Fibroblast of lung (primary cell): ENCODE measurements at regions not wholly inside any gene's neighbourhood (a gene's known extent, or its start where the extent isn't known, plus 50 kb on each side); places are given as distances from the start of the nearest gene placed in this dataset.

Experiments
- DNase-seq, 2 donors: peaks; one replicate each; pipeline versions ENCODE4 v3.0.0 to v3.0.0-alpha.2; 2010; ENCODE audit warnings: low read depth in 2 of 2
- H2AFZ ChIP-seq: 2 replicates; pipeline ENCODE4 v1.5.1; 2012; ENCODE audit warnings: low read length, control low read depth, inconsistent platforms
- H3K27ac ChIP-seq: 2 replicates; pipeline ENCODE4 v1.5.1; 2011; ENCODE audit warnings: low read length, control low read depth; ENCODE audit not compliant: insufficient read depth
- H3K27me3 ChIP-seq: 2 replicates; pipeline ENCODE4 v1.5.1; 2011; ENCODE audit warnings: mild to moderate bottlenecking, low read length; ENCODE audit not compliant: control insufficient read depth, insufficient read depth
- H3K36me3 ChIP-seq: 2 replicates; pipeline ENCODE4 v1.5.1; 2011; ENCODE audit warnings: low read length; ENCODE audit not compliant: control insufficient read depth, insufficient read depth
- H3K4me1 ChIP-seq: 2 replicates; pipeline ENCODE4 v1.5.1; 2011; ENCODE audit warnings: low read length; ENCODE audit not compliant: control insufficient read depth, insufficient read depth; ENCODE audit errors: extremely low read depth
- H3K4me2 ChIP-seq: 2 replicates; pipeline ENCODE4 v1.5.1; 2011; ENCODE audit warnings: low read length, control low read depth; ENCODE audit not compliant: insufficient read depth; ENCODE audit errors: extremely low read depth
- H3K4me3 ChIP-seq, 4 experiments: fragments of 200-600 bp in 1 of 4; sonication (generic) in 1 of 4; replicated peaks in 1 of 4; 2 replicates each; pipeline ENCODE4 v1.5.1; 2011 to 2016; ENCODE audit warnings: low read length in 4 of 4, low read depth in 3 of 4, mild to moderate bottlenecking in 3 of 4, control low read depth in 2 of 4, inconsistent platforms in 1 of 4, mixed read lengths in 1 of 4; ENCODE audit not compliant: insufficient read depth in 1 of 4; ENCODE audit errors: control extremely low read depth in 1 of 4
- H3K79me2 ChIP-seq: 2 replicates; pipeline ENCODE4 v1.5.1; 2012; ENCODE audit warnings: mild to moderate bottlenecking, low read length, inconsistent platforms; ENCODE audit not compliant: control insufficient read depth, insufficient read depth
- H3K9ac ChIP-seq: 2 replicates; pipeline ENCODE4 v1.5.1; 2011; ENCODE audit warnings: mild to moderate bottlenecking, low read length, control low read depth; ENCODE audit not compliant: insufficient read depth
- H3K9me3 ChIP-seq: 2 replicates; pipeline ENCODE4 v1.5.1; 2012; ENCODE audit warnings: low read depth, low read length; ENCODE audit not compliant: control insufficient read depth, insufficient read depth
- H4K20me1 ChIP-seq: 2 replicates; pipeline ENCODE4 v1.5.1; 2011; ENCODE audit warnings: low read length; ENCODE audit not compliant: control insufficient read depth, insufficient read depth; ENCODE audit errors: extremely low read depth
- CTCF ChIP-seq, 2 donors: IDR thresholded peaks in 1 of 2; conservative IDR thresholded peaks in 1 of 2; 1 replicate in 1 of 2; 2 replicates in 1 of 2; pipeline ENCODE4 v1.5.1; 2011 to 2012; ENCODE audit warnings: low read length in 2 of 2, control low read depth in 1 of 2, inconsistent platforms in 1 of 2, low read depth in 1 of 2, mild to moderate bottlenecking in 1 of 2
- EZH2 ChIP-seq: IDR thresholded peaks from 2 replicates; pipeline ENCODE4 v1.5.1; 2012; ENCODE audit warnings: low read length, control low read depth, mild to moderate bottlenecking; ENCODE audit errors: missing control alignments

- no peaks in the 10 kb centered on the region for H3K4me1 ChIP-seq
- H3K9me3 ChIP-seq: no peaks in the 10 kb centered on the region
- H2AFZ ChIP-seq: no peak overlapping the region
- TF ChIP-seq CTCF (conservative IDR thresholded peaks at IDR 0.05 in 1 of 2, IDR thresholded peaks at IDR 0.05 in 1 of 2; ENCODE audit: low read depth in 1 of 2, low read length in 2 of 2) (no peak), EZH2 (no peak)
- no peak overlapping the region for H3K27ac ChIP-seq
- H3K9ac ChIP-seq: no peak overlapping the region
- no peak overlapping the region for H3K4me2 ChIP-seq
- no peak overlapping the region for H3K4me3 ChIP-seq
- H3K27me3 ChIP-seq: no peaks in the 10 kb centered on the region
- H3K36me3 ChIP-seq: no peaks in the 10 kb centered on the region
- H4K20me1 ChIP-seq: no peaks in the 10 kb centered on the region
- no peak for DNase-seq
- no peaks in the 10 kb centered on the region for H3K79me2 ChIP-seq
These were observed 221.1 kb upstream of the P2RY1 start for GRCh38 chr3:152613851-152614250.

DNA sequence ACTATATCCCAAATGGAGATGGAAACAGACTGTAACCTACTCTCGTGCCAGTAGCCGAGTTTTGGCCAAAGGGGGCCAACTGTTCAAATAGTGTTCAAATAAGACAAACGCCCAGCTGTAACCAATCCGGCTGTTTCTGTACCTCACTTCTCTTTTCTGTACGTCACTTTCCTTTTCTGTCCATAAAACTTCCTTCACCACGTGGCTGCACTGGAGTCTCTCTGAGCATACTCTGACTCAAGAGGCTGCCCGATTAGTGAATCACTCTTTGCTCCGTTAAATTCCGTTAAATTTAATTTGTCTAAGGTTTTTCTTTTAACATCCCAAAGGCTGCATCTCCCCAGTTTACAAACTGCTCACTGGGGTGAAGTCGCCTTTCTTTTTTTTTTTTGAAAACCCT lies 219.2 kb upstream of the P2RY1 start:
- Histone ChIP-seq H3K4me1 (no peaks in the 10 kb centered on the region), H3K27ac (no peak overlapping the region), H4K20me1 (no peaks in the 10 kb centered on the region), H3K79me2 (no peaks in the 10 kb centered on the region), H3K4me3 (no peak overlapping the region), H3K27me3 (no peaks in the 10 kb centered on the region), H3K9me3 (no peaks in the 10 kb centered on the region), H3K9ac (no peak overlapping the region), H3K36me3 (no peaks in the 10 kb centered on the region), H3K4me2 (no peak overlapping the region), H2AFZ (no peak overlapping the region)
- DNase-seq: peak; percentile 29 to 34
- TF ChIP-seq EZH2 (no peak), CTCF (conservative IDR thresholded peaks at IDR 0.05 in 1 of 2, IDR thresholded peaks at IDR 0.05 in 1 of 2; ENCODE audit: low read depth in 1 of 2, low read length in 2 of 2) (no peak)

- no peak overlapping the region for H2AFZ ChIP-seq
- H4K20me1 ChIP-seq: no peaks in the 10 kb centered on the region
- no peaks in the 10 kb centered on the region for H3K4me1 ChIP-seq
- no peak overlapping the region for H3K27ac ChIP-seq
- H3K9ac ChIP-seq: no peak overlapping the region
- H3K36me3 ChIP-seq: no peaks in the 10 kb centered on the region
- no peak overlapping the region for H3K4me3 ChIP-seq
- H3K4me2 ChIP-seq: no peak overlapping the region
- no peaks in the 10 kb centered on the region for H3K79me2 ChIP-seq
- H3K27me3 ChIP-seq: no peaks in the 10 kb centered on the region
- no peaks in the 10 kb centered on the region for H3K9me3 ChIP-seq
- TF ChIP-seq CTCF (conservative IDR thresholded peaks at IDR 0.05 in 1 of 2, IDR thresholded peaks at IDR 0.05 in 1 of 2; ENCODE audit: low read depth in 1 of 2, low read length in 2 of 2) (no peak), EZH2 (no peak)
- DNase-seq: no peak
These were observed 217.3 kb upstream of the P2RY1 start for GRCh38 chr3:152617609-152618008.
